DOHH2 (cell line): ENCODE measurements at regions not wholly inside any gene's neighbourhood (a gene's known extent, or its start where the extent isn't known, plus 50 kb on each side); places are given as distances from the start of the nearest gene placed in this dataset.

Experiments used
- H3F3A ChIP-seq: fragments of 200-600 bp; sonication (generic), shearing (Covaris generic); 2 replicates; pipeline ENCODE4 v1.6.0; 2016; ENCODE audit warnings: antibody characterized with exemption, mild to moderate bottlenecking; ENCODE audit not compliant: control insufficient read depth, insufficient read depth
- H3K27ac ChIP-seq: fragments of 200-600 bp; sonication (generic); 2 replicates; pipeline ENCODE4 v1.5.1; 2014; ENCODE audit warnings: low read depth, mild to moderate bottlenecking, low read length, moderate library complexity
- H3K27me3 ChIP-seq: fragments of 200-600 bp; sonication (generic); 2 replicates; pipeline ENCODE4 v1.6.1; 2014; ENCODE audit warnings: mild to moderate bottlenecking, low read length, mixed read lengths; ENCODE audit not compliant: control insufficient read depth
- H3K36me3 ChIP-seq: fragments of 200-600 bp; sonication (generic); 2 replicates; pipeline ENCODE4 v1.6.1; 2014; ENCODE audit warnings: mild to moderate bottlenecking, low read length, moderate library complexity, mixed read lengths; ENCODE audit not compliant: control insufficient read depth
- H3K4me1 ChIP-seq: fragments of 200-600 bp; sonication (generic); 2 replicates; pipeline ENCODE4 v1.6.1; 2014; ENCODE audit warnings: mild to moderate bottlenecking, low read length, mixed read lengths; ENCODE audit not compliant: control insufficient read depth
- H3K4me2 ChIP-seq: fragments of 200-600 bp; sonication (generic); 2 replicates; pipeline ENCODE4 v1.6.0; 2014; ENCODE audit warnings: mild to moderate bottlenecking, low read length, moderate library complexity
- H3K4me3 ChIP-seq: fragments of 200-600 bp; sonication (generic); 2 replicates; pipeline ENCODE4 v1.5.1; 2014; ENCODE audit warnings: mild to moderate bottlenecking, low read length, mixed read lengths
- H3K79me2 ChIP-seq: fragments of 200-600 bp; sonication (generic); 2 replicates; pipeline ENCODE4 v1.6.1; 2014; ENCODE audit warnings: mild to moderate bottlenecking, low read length, mixed read lengths; ENCODE audit not compliant: control insufficient read depth
- H3K9me2 ChIP-seq: fragments of 200-600 bp; sonication (generic); replicated peaks from 2 replicates; pipeline ENCODE4 v1.6.1; 2014; ENCODE audit warnings: mild to moderate bottlenecking, low read length, mixed read lengths; ENCODE audit not compliant: control insufficient read depth
- H3K9me3 ChIP-seq: fragments of 200-600 bp; sonication (generic); 2 replicates; pipeline ENCODE4 v1.6.1; 2014; ENCODE audit warnings: antibody characterized with exemption, low read length, mixed read lengths; ENCODE audit not compliant: control insufficient read depth, insufficient read depth
- H4K20me1 ChIP-seq: fragments of 200-600 bp; sonication (generic); 2 replicates; pipeline ENCODE4 v1.6.0; 2014; ENCODE audit warnings: low read depth, mild to moderate bottlenecking, antibody characterized with exemption, low read length, moderate library complexity; ENCODE audit not compliant: control insufficient read depth, insufficient read depth
- CTCF ChIP-seq: fragments of 200-600 bp; sonication (generic); IDR thresholded peaks from one replicate; pipeline ENCODE4 v1.5.1; 2014; ENCODE audit warnings: antibody characterized with exemption, mild to moderate bottlenecking, low read depth, low read length; ENCODE audit not compliant: poor library complexity, severe bottlenecking
- EZH2phosphoT487 ChIP-seq: fragments of 200-600 bp; sonication (generic); IDR thresholded peaks from 2 replicates; pipeline ENCODE4 v1.6.1; 2017; ENCODE audit warnings: borderline replicate concordance, mild to moderate bottlenecking, antibody characterized with exemption, low read length, moderate library complexity, mixed read lengths

GRCh38 chr4:94063084-94063483, 144.6 kb upstream of the SMARCAD1 start:
- H3F3A ChIP-seq = no peaks in the 10 kb centered on the region
- no peak overlapping the region for H3K27ac ChIP-seq
- H3K4me2 ChIP-seq = no peak overlapping the region
- H3K9me3 ChIP-seq = no peaks in the 10 kb centered on the region
- H3K36me3 ChIP-seq = no peaks in the 10 kb centered on the region
- no peak for TF ChIP-seq EZH2phosphoT487
- no peak for TF ChIP-seq CTCF
- H3K27me3 ChIP-seq = no peaks in the 10 kb centered on the region
- H3K4me3 ChIP-seq = no peak overlapping the region
- H3K4me1 ChIP-seq = no peaks in the 10 kb centered on the region
- no peaks in the 10 kb centered on the region for H3K9me2 ChIP-seq
- no peaks in the 10 kb centered on the region for H3K79me2 ChIP-seq
- no peaks in the 10 kb centered on the region for H4K20me1 ChIP-seq

GRCh38 chr4:94068753-94069719, 138.6 kb upstream of the SMARCAD1 start:
- no peak overlapping the region for H3K4me2 ChIP-seq
- H3K9me3 ChIP-seq = no peaks in the 10 kb centered on the region
- H4K20me1 ChIP-seq = no peaks in the 10 kb centered on the region

GRCh38 chr4:94076498-94076897, 131.2 kb upstream of the SMARCAD1 start:
- TF ChIP-seq EZH2phosphoT487 (no peak), CTCF (no peak)
- H4K20me1 ChIP-seq = no peaks in the 10 kb centered on the region
- H3K4me3 ChIP-seq = no peak overlapping the region
- H3K9me2 ChIP-seq = no peaks in the 10 kb centered on the region
- H3K27me3 ChIP-seq = no peaks in the 10 kb centered on the region
- H3K4me2 ChIP-seq = no peak overlapping the region
- H3K9me3 ChIP-seq = peaks cover 3% of the 10 kb centered on the region; the same call in 1 of the 2 replicates
- H3K27ac ChIP-seq = no peak overlapping the region
- no peaks in the 10 kb centered on the region for H3F3A ChIP-seq
- H3K36me3 ChIP-seq = no peaks in the 10 kb centered on the region
- no peaks in the 10 kb centered on the region for H3K79me2 ChIP-seq
- H3K4me1 ChIP-seq = no peaks in the 10 kb centered on the region

More at GRCh38 chr4:94068753-94069719, 138.6 kb upstream of the SMARCAD1 start:
- H3K9me2 ChIP-seq = no peaks in the 10 kb centered on the region
- H3K27me3 ChIP-seq = no peaks in the 10 kb centered on the region
- H3K4me3 ChIP-seq = no peak overlapping the region
- TF ChIP-seq EZH2phosphoT487 = no peak
- TF ChIP-seq CTCF = no peak
- no peak overlapping the region for H3K27ac ChIP-seq
- H3K36me3 ChIP-seq = no peaks in the 10 kb centered on the region
- H3K4me1 ChIP-seq = no peaks in the 10 kb centered on the region
- H3F3A ChIP-seq = no peaks in the 10 kb centered on the region
- no peaks in the 10 kb centered on the region for H3K79me2 ChIP-seq
